Upper lobe of left lung (tissue), 4 donors: ENCODE measurements at regions not wholly inside any gene's neighbourhood (a gene's known extent, or its start where the extent isn't known, plus 50 kb on each side); places are given as distances from the start of the nearest gene placed in this dataset.

Experiments
- EP300 ChIP-seq, 4 donors: sonication (generic); formaldehyde crosslinking; IDR thresholded peaks; one replicate each; pipeline ENCODE4 v1.5.1; 2017; ENCODE audit warnings: antibody characterized with exemption in 4 of 4, control low read depth in 2 of 4
- POLR2A ChIP-seq, 4 donors: fragments of 450-650 bp; IDR thresholded peaks; one replicate each; pipeline ENCODE4 v1.5.1; 2016 to 2017; ENCODE audit warnings: antibody characterized with exemption in 4 of 4, mild to moderate bottlenecking in 2 of 4
- TF ChIP-seq, protein P1 (sequence below), 6 experiments: fragments of 450-650 bp in 4 of 6; fragments of 200-600 bp in 2 of 6; sonication (generic) in 2 of 6; IDR thresholded peaks; one replicate each; pipeline ENCODE4 v1.5.1; 2016 to 2019; ENCODE audit warnings: antibody characterized with exemption in 6 of 6

DNA sequence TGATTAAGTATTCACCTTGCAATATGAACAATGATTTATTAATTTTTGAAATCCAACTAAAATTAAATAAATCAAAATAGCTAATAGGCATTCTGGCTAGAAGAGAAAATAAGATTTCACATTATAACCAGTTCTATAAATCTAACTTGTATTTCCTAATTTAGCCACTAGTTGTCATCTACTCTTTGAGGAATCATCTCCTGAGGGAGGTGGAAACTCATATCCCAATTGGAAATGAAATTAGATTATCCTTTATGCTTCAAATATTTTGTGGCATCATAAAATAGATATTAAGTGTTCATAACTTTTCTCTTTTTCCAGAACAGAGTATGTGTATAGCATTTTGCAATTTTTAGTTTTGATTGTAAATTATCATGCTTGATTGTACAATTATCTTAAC, 558.5 kb upstream of the DIAPH2 start:
- no peak for TF ChIP-seq EP300 (IDR thresholded peaks at IDR 0.05)
- TF ChIP-seq, protein P1, sequence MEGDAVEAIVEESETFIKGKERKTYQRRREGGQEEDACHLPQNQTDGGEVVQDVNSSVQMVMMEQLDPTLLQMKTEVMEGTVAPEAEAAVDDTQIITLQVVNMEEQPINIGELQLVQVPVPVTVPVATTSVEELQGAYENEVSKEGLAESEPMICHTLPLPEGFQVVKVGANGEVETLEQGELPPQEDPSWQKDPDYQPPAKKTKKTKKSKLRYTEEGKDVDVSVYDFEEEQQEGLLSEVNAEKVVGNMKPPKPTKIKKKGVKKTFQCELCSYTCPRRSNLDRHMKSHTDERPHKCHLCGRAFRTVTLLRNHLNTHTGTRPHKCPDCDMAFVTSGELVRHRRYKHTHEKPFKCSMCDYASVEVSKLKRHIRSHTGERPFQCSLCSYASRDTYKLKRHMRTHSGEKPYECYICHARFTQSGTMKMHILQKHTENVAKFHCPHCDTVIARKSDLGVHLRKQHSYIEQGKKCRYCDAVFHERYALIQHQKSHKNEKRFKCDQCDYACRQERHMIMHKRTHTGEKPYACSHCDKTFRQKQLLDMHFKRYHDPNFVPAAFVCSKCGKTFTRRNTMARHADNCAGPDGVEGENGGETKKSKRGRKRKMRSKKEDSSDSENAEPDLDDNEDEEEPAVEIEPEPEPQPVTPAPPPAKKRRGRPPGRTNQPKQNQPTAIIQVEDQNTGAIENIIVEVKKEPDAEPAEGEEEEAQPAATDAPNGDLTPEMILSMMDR (IDR thresholded peaks at IDR 0.05): no peak
- no peak for TF ChIP-seq POLR2A (IDR thresholded peaks at IDR 0.05)
